ENCODE measurements at regions not wholly inside any gene's neighbourhood (a gene's known extent, or its start where the extent isn't known, plus 50 kb on each side); places are given as distances from the start of the nearest gene placed in this dataset.
"Not testable (repeated sequence)": the region's sequence is repeated elsewhere in the genome, so short reads cannot be mapped to it uniquely, and the experiment has no call there.

GRCh38 chr2:71923887-71924533 is 223.7 kb downstream of the CYP26B1 start:
- peak; percentile 57 for DNase-seq (ENCODE audit: low read depth)

GRCh38 chr2:71923143-71923525 is 224.5 kb downstream of the CYP26B1 start:
- DNase-seq (ENCODE audit: low read depth), result peak; percentile 46

- no peak for DNase-seq (ENCODE audit: low read depth)
Measured at GRCh38 chr2:71922499-71923142, 225.0 kb downstream of the CYP26B1 start.

- DNase-seq (ENCODE audit: low read depth), result no peak
Measured at GRCh38 chr2:71922091-71922490, 225.6 kb downstream of the CYP26B1 start.

- not testable (repeated sequence) for DNase-seq (ENCODE audit: low read depth)
Measured at GRCh38 chr2:71920819-71921218, 226.8 kb downstream of the CYP26B1 start.

GRCh38 chr2:71919708-71920107 is 228.0 kb downstream of the CYP26B1 start:
- no peak for DNase-seq (ENCODE audit: low read depth)

GRCh38 chr2:71910277-71910676 is 237.4 kb downstream of the CYP26B1 start:
- DNase-seq (ENCODE audit: low read depth), result no peak

GRCh38 chr2:71908798-71909197 is 238.9 kb downstream of the CYP26B1 start:
- DNase-seq (ENCODE audit: low read depth), result no peak

GRCh38 chr2:71907503-71907902 is 240.2 kb downstream of the CYP26B1 start:
- no peak for DNase-seq (ENCODE audit: low read depth)

- DNase-seq (ENCODE audit: low read depth), result no peak
Measured at GRCh38 chr2:71906357-71906973, 241.2 kb downstream of the CYP26B1 start.

GRCh38 chr2:71905205-71905604 is 242.5 kb downstream of the CYP26B1 start:
- peak; percentile 58 for DNase-seq (ENCODE audit: low read depth)

- no peak for DNase-seq (ENCODE audit: low read depth)
Measured at GRCh38 chr2:71903841-71904240, 243.8 kb downstream of the CYP26B1 start.

- DNase-seq (ENCODE audit: low read depth), result peak; percentile 93
Measured at GRCh38 chr2:71901466-71901865, 246.2 kb downstream of the CYP26B1 start.

GRCh38 chr2:71898851-71899681 is 248.6 kb downstream of the CYP26B1 start:
- DNase-seq (ENCODE audit: low read depth), result no peak

GRCh38 chr2:71898375-71898774 is 249.3 kb downstream of the CYP26B1 start:
- no peak for DNase-seq (ENCODE audit: low read depth)

GRCh38 chr2:71897836-71898235 is 249.8 kb downstream of the CYP26B1 start:
- DNase-seq (ENCODE audit: low read depth), result no peak

GRCh38 chr2:71897137-71897480 is 250.6 kb downstream of the CYP26B1 start:
- DNase-seq (ENCODE audit: low read depth), result no peak

GRCh38 chr2:71896385-71897136 is 251.1 kb downstream of the CYP26B1 start:
- DNase-seq (ENCODE audit: low read depth), result no peak

GRCh38 chr2:71895320-71896161 is 252.1 kb downstream of the CYP26B1 start:
- peak; percentile 44 for DNase-seq (ENCODE audit: low read depth)

GRCh38 chr2:71894261-71894660 is 253.4 kb downstream of the CYP26B1 start:
- no peak for DNase-seq (ENCODE audit: low read depth)

GRCh38 chr2:71893646-71894045 is 254.0 kb downstream of the CYP26B1 start:
- no peak for DNase-seq (ENCODE audit: low read depth)
